GM21786 (cell line): ENCODE measurements at regions not wholly inside any gene's neighbourhood (a gene's known extent, or its start where the extent isn't known, plus 50 kb on each side); places are given as distances from the start of the nearest gene placed in this dataset.

ENCODE experiments used
- ATAC-seq: cut with Tn5 transposase; IDR thresholded peaks from one replicate; pipeline ENCODE4 v1.9.1; 2021; ENCODE audit not compliant: unreplicated experiment

DNA sequence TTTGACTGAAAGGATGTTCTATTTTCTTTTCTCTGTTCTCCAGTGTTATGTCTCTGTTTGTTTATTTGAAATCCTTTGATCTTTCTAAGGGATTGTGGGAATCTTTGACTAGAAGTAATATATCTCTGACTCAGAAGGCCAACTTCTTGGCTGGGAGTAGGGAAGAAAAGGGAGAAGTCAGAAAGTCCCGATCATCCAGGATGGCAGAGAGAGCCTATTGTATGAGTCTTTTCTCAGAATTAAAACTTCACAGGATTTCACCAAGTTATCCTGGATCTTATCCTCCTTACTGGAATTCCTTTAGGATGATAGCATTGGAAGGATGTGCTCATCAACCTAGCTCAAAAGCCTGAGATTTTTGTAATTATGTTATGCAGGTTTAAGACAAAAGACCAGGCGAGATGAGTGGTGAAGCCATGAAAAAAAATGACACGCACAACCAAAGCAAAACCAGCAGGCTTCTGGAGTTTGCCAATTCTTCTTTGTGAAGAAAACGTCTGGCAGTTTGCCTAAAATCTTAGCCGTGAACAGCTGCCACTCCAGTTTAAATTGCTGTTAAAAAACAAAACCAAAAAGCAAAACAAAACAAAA, 383.6 kb upstream of the SMIM21 start:
- ATAC-seq: no peak

DNA sequence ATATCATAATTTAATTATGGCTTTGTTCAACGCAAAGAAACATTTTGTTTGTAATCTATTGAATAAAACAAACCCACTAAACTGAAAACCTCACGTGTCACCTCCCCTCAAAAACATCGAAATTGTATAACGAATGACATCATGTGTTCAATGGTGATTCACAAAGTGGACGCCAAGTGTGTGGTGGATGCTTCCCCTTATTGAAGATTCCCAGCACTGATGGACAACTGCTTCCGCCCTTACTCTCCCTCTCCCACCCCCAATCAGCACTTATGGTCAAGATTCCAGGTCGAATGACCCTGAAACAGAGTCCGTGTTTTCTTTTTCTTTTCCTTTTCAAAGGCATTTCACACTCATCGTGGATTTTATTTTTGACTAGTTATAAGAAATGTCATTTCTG, 383.0 kb upstream of the SMIM21 start:
- no peak for ATAC-seq

GRCh38 chr18:75809926-75810255, 382.4 kb upstream of the SMIM21 start:
- ATAC-seq: no peak

- no peak for ATAC-seq
These were observed 381.8 kb upstream of the SMIM21 start for GRCh38 chr18:75809151-75809925.

- no peak for ATAC-seq
These were observed 377.8 kb upstream of the SMIM21 start for GRCh38 chr18:75805265-75805664.

DNA sequence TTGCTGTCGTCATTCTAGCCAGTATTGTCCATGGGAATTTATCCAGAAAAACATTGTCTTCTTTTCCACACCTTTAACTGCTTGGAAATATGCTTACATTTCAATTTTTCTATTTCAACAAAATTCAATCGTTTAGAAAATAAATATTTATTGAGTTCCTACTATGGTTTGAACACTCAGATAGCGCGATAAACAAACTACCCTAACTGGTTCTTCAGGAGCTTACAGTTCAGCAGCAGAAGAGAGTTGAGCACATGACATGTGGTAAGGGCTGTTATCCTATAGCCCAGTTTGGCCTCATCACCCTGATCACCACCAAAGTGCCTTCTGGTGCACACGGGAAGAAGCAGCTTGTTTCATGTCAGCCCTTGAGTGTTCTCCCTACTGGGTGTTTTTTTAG, 375.2 kb upstream of the SMIM21 start:
- ATAC-seq: no peak

DNA sequence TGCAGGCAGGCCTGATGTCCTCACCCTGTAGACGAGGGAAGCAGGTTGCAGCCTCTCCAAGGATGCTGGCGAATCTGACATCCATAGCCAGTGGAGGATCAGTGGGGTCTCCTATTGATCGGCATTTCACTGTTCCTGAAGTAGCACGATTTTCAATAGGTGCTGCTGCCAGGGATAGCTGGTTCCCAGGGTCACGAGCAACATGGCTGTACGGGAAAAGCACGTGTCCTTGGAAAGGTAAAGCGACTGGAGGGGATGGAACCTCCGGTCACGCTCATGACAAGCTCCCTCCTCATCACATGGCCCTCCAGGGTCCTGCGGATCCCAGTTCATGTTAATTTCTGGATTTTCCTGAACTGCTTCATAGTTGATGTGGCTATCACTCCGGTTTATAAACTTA, 373.7 kb upstream of the SMIM21 start:
- no peak for ATAC-seq

GRCh38 chr18:75800331-75800648, 372.8 kb upstream of the SMIM21 start:
- no peak for ATAC-seq

GRCh38 chr18:75799449-75800330, 372.2 kb upstream of the SMIM21 start:
- ATAC-seq: no peak

- ATAC-seq: no peak
These were observed 369.5 kb upstream of the SMIM21 start for GRCh38 chr18:75797046-75797445.

- no peak for ATAC-seq
These were observed 363.3 kb upstream of the SMIM21 start for GRCh38 chr18:75790796-75791195.

GRCh38 chr18:75790111-75790510, 362.6 kb upstream of the SMIM21 start:
- no peak for ATAC-seq

- ATAC-seq: no peak
These were observed 358.3 kb upstream of the SMIM21 start for GRCh38 chr18:75785834-75786233.

- ATAC-seq: no peak
These were observed 357.7 kb upstream of the SMIM21 start for GRCh38 chr18:75785206-75785605.

- ATAC-seq: no peak
These were observed 356.9 kb upstream of the SMIM21 start for GRCh38 chr18:75784390-75784789.

DNA sequence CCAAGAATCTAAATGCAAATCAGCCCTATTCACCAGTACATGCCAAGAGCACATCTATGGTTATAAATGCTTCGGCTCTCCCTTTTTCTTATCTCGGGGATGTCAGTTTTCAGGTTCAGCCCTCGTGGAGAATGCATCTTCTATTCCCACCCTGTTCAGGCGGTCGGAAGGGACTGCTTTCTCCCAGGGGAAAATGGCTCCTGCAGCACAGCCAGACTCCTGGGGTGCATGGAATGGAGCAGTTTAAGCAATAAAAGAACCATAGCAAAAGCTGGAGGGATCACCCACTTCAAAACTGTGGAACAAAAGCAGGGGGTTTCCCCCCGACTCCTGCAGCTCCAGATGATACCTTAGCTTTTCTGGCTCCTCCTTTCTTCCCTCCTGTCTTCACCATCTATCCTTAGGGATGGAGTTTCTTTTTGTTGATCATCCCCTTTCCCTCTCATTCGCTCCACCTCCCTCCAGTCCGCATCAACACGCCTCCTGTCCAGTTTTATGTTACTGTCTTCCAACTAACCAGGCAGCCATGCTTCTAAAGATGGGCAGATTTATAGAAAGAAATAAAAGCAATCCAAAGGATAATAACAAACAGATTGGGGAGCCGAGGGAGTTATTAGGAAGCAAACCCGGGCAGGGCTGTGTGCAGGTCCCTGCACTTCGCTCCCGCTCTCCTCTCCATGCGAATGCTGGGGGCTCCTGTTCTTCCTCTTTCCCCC, 356.2 kb upstream of the SMIM21 start:
- ATAC-seq: no peak

DNA sequence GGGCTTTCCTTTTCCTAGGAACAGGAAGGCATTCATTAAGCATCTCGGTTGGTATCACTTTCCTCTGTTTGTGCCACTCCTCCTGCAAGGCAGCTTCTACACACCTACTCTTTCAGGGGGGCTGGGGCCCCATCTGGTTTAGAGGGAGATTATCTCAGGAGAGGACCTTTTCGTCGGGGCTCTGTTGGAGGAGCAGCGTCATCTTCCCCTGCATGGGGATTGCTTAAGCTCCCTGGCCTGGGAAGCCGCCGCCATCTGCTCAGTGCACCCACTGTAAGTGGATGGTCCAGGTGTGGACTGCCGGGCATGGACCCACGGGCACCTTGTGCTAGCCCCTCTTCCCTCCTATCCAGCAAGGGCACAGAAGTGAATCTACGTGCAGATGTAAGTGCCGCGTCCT, 355.3 kb upstream of the SMIM21 start:
- no peak for ATAC-seq

DNA sequence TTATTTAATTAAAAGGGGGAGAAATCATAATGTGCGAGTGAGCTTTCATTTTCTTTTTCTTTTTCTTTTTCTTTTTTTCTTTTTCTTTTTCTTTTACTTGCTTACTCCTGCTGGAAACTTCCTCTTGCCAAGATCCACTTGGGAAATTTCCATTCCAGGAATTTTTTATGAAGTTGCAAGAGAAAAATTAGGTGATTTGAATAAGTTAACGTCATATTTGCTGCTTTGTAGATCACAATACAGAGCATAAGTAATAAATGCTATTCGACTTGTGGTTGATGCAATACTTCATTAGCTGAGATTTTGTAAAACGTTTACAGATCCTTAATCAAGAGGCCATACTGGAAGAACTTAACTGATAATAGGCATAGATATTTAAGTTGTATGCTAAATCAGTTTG, 354.7 kb upstream of the SMIM21 start:
- no peak for ATAC-seq

DNA sequence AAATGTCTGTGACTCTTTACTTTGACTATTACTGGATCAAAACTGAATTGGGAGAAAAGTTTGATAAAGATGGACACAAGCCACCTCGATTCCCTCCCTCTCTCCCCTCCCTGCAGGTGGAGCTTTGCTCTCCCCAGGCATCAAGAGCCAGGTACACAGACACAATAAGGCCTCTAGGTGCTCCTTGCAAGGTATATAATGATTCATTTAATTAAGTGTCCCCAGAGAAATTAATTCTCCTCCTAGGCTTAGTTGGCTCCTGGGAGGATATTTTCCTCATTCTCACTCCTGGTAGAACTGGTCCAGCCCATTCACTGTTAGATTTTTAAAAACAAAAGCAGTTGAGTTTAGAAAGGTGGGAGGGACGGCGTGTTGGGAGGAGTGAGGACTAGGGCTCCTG, 352.4 kb upstream of the SMIM21 start:
- no peak for ATAC-seq

DNA sequence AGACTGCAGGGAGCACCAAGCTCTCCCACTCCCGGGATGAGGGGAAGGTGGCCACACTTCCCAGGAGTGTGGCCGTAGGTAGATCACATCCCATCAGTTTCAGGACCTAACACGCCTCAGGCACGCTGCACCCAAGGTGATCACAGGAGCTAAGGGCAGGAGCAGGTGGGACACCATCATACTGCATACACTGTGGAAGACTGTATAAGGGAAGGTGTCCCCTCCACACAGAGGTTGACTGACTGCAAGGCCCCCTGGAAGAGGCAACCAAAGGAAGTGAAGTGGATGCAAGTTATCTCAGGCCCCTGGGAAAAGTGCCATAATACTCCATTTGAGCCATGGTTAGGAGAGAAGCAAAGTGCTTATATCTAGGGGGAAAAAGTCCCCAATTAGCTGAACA, 351.9 kb upstream of the SMIM21 start:
- ATAC-seq: no peak

- ATAC-seq: no peak
These were observed 350.1 kb upstream of the SMIM21 start for GRCh38 chr18:75777630-75778029.

GRCh38 chr18:75775121-75775520, 347.6 kb upstream of the SMIM21 start:
- ATAC-seq: no peak
